HEK293T (cell line): ENCODE measurements at regions not wholly inside any gene's neighbourhood (a gene's known extent, or its start where the extent isn't known, plus 50 kb on each side); places are given as distances from the start of the nearest gene placed in this dataset.

ENCODE experiments used
- CTCF ChIA-PET: fragments of 350-600 bp; formaldehyde crosslinking; extraction: SDS; loops from one replicate; lab custom pipeline; 2021; ENCODE audit warnings: antibody characterized with exemption, inconsistent platforms; lab: Yijun Ruan, JAX
- POLR2A ChIA-PET: fragments of 350-600 bp; formaldehyde crosslinking; extraction: SDS; loops from one replicate; lab custom pipeline; 2020; ENCODE audit warnings: antibody characterized with exemption, inconsistent platforms; lab: Yijun Ruan, JAX
- DNase-seq: peaks from one replicate; pipeline ENCODE4 v3.0.0; 2012; ENCODE audit warnings: mixed read lengths; ENCODE audit errors: extremely low spot score
- ARNT ChIP-seq: fragments of 450-650 bp; IDR thresholded peaks from 2 replicates; pipeline ENCODE4 v1.6.1; 2017; ENCODE audit warnings: mild to moderate bottlenecking
- BHLHE40 ChIP-seq: fragments of 450-650 bp; IDR thresholded peaks from 2 replicates; pipeline ENCODE4 v1.6.1; 2016; ENCODE audit warnings: mild to moderate bottlenecking, moderate library complexity, borderline replicate concordance
- CTBP1 ChIP-seq: fragments of 450-650 bp; IDR thresholded peaks from 2 replicates; pipeline ENCODE4 v1.6.1; 2016; ENCODE audit warnings: borderline replicate concordance
- ELF4 ChIP-seq: fragments of 450-650 bp; IDR thresholded peaks from 2 replicates; pipeline ENCODE4 v1.6.1; 2017; ENCODE audit warnings: antibody characterized with exemption
- FOXA1 ChIP-seq: fragments of 450-650 bp; IDR thresholded peaks from 2 replicates; pipeline ENCODE4 v1.6.1; 2016; ENCODE audit warnings: mild to moderate bottlenecking
- FOXK2 ChIP-seq: fragments of 450-650 bp; IDR thresholded peaks from 2 replicates; pipeline ENCODE4 v1.6.1; 2016; ENCODE audit warnings: mild to moderate bottlenecking
- FOXM1 ChIP-seq: fragments of 450-650 bp; IDR thresholded peaks from 2 replicates; pipeline ENCODE4 v1.6.1; 2017; ENCODE audit warnings: mild to moderate bottlenecking, borderline replicate concordance
- HDGF ChIP-seq: fragments of 450-650 bp; IDR thresholded peaks from 2 replicates; pipeline ENCODE4 v1.6.1; 2017; ENCODE audit warnings: antibody characterized with exemption, borderline replicate concordance
- L3MBTL2 ChIP-seq: fragments of 450-650 bp; conservative IDR thresholded peaks from 2 replicates; pipeline ENCODE4 v1.6.1; 2016; ENCODE audit warnings: mild to moderate bottlenecking
- LEF1 ChIP-seq: fragments of 450-650 bp; IDR thresholded peaks from 2 replicates; pipeline ENCODE4 v1.6.1; 2017; ENCODE audit warnings: mild to moderate bottlenecking, borderline replicate concordance
- NFRKB ChIP-seq: fragments of 450-650 bp; IDR thresholded peaks from 2 replicates; pipeline ENCODE4 v1.6.1; 2016; ENCODE audit warnings: mild to moderate bottlenecking, moderate library complexity
- PKNOX1 ChIP-seq: fragments of 450-650 bp; IDR thresholded peaks from 2 replicates; pipeline ENCODE4 v1.6.1; 2016
- SP1 ChIP-seq: fragments of 450-650 bp; IDR thresholded peaks from 2 replicates; pipeline ENCODE4 v1.6.1; 2017
- SUZ12 ChIP-seq: fragments of 450-650 bp; IDR thresholded peaks from 2 replicates; pipeline ENCODE4 v1.6.1; 2016; ENCODE audit warnings: mild to moderate bottlenecking
- TARDBP ChIP-seq: fragments of 450-650 bp; IDR thresholded peaks from 2 replicates; pipeline ENCODE4 v1.6.1; 2016
- ZNF384 ChIP-seq: fragments of 450-650 bp; IDR thresholded peaks from 2 replicates; pipeline ENCODE4 v1.6.1; 2016

DNA sequence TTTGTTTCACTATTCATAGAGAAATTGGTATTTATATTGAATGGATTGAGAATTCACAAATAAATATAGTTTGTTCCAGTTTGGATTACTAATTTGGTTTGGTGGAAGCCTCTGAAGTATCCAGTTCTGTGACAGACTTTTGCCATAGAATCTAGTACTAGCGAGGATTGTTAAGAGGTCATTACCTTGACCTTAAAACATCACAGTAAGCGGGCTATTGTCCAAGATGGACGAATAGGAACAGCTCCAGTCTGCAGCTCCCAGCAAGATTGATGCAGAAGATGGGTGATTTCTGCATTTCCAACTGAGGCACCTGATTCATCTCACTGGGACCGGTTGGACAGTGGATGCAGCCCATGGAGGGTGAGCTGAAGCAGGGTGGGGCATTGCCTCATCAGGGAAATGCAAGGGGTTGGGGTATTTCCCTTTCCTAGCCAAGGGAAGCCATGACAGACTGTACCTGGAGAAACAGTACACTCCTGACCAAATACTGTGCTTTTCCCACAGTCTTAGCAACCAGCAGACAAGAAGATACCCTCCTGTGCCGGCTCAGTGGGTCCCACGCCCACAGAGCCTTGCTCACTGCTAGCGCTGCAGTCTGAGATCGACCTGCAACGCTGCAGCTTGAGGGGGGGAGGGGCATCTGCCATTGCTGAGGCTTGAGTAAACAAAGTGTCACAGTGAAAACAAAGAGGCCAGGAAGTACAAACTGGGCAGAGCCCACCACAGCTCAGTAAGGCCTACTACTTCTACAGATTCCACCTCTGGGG lies 66.4 kb upstream of the NEDD9 start:
- POLR2A ChIA-PET, result no interaction called here
- CTCF ChIA-PET, result interaction anchor here (0.6 kb wide), 1 partner anchor 127 kb away, joined by 3 read pairs; no protein-coding TSS in a partner anchor
- no peak for DNase-seq
- no peak for TF ChIP-seq FOXM1
- no peak for TF ChIP-seq PKNOX1
- TF ChIP-seq FOXA1, result no peak
- TF ChIP-seq ARNT, result no peak
- TF ChIP-seq HDGF, result no peak
- TF ChIP-seq ELF4, result no peak
- no peak for TF ChIP-seq SUZ12
- no peak for TF ChIP-seq NFRKB
- TF ChIP-seq L3MBTL2, result no peak
- no peak for TF ChIP-seq TARDBP
- no peak for TF ChIP-seq CTBP1
- TF ChIP-seq SP1, result no peak
- no peak for TF ChIP-seq BHLHE40
- no peak for TF ChIP-seq FOXK2

DNA sequence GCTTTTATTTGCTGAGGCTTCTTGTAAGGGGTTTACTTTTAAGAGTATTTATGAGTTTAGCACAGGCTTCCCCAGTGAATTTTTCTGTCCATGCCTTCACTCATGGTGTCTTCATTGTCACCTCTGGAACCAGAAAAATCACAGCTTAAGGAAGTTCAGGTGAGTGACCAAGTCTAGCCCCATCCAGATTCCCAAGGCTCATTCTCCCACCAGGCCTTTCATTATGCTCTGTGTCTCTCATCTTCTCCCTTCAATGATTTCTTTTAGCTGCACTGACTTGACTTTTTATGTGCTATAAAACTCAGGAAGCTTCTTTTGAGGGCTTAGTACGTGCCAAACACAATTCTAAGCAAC lies 64.9 kb upstream of the NEDD9 start:
- TF ChIP-seq ELF4 (no peak), NFRKB (no peak), ZNF384 (no peak), FOXM1 (no peak), ARNT (no peak), HDGF (no peak), FOXA1 (no peak), FOXK2 (no peak), SUZ12 (no peak), TARDBP (no peak), SP1 (no peak), L3MBTL2 (no peak), LEF1 (no peak)
- no peak for DNase-seq
- CTCF ChIA-PET, result interaction anchor here (0.7 kb wide), 1 partner anchor 45 kb away, joined by 3 read pairs; no protein-coding TSS in a partner anchor
- POLR2A ChIA-PET, result interaction anchor here (1.6 kb wide), 1 partner anchor 27 kb away, joined by 3 read pairs; no protein-coding TSS in a partner anchor

GRCh38 chr6:11296449-11297375 lies 64.2 kb upstream of the NEDD9 start:
- no peak for TF ChIP-seq L3MBTL2
- TF ChIP-seq SUZ12, result no peak
- no peak for TF ChIP-seq ZNF384
- TF ChIP-seq BHLHE40, result no peak
- TF ChIP-seq NFRKB, result no peak
- TF ChIP-seq FOXA1, result no peak
- TF ChIP-seq FOXK2, result no peak
- ChIA-PET POLR2A (interaction anchor here (1.6 kb wide), 1 partner anchor 26 kb away, joined by 3 read pairs; no protein-coding TSS in a partner anchor), CTCF (interaction anchor here (0.7 kb wide), 1 partner anchor 45 kb away, joined by 3 read pairs; no protein-coding TSS in a partner anchor)
- no peak for DNase-seq

DNA sequence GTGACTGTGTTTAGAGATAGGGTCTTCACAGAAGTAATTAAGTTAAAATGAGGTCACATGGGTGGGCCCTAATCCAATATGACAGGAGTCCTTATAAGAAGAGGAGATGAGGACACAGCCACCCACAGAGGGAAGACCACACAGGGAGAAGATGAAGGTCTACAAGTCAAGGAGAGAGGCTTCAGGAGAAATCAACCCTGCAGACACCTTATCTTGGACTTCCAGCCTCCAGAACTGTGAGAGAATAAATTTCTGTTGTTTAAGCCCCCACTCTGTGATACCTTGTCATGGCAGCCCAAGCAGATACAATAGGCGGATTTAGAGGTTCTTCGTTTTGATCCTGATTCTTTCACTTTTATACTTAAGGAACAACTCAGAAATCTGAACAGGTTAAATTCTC lies 63.5 kb upstream of the NEDD9 start:
- CTCF ChIA-PET, result no interaction called here
- no peak for DNase-seq
- no peak for TF ChIP-seq TARDBP
- TF ChIP-seq PKNOX1, result no peak
- no peak for TF ChIP-seq NFRKB
- no peak for TF ChIP-seq SP1
- no peak for TF ChIP-seq ELF4
- no peak for TF ChIP-seq FOXK2
- TF ChIP-seq FOXA1, result no peak
- no peak for TF ChIP-seq CTBP1
- TF ChIP-seq HDGF, result no peak
- TF ChIP-seq FOXM1, result no peak
- TF ChIP-seq LEF1, result no peak
- no peak for TF ChIP-seq ZNF384
- no peak for TF ChIP-seq BHLHE40
- TF ChIP-seq SUZ12, result no peak
- no peak for TF ChIP-seq ARNT
- POLR2A ChIA-PET, result no interaction called here

DNA sequence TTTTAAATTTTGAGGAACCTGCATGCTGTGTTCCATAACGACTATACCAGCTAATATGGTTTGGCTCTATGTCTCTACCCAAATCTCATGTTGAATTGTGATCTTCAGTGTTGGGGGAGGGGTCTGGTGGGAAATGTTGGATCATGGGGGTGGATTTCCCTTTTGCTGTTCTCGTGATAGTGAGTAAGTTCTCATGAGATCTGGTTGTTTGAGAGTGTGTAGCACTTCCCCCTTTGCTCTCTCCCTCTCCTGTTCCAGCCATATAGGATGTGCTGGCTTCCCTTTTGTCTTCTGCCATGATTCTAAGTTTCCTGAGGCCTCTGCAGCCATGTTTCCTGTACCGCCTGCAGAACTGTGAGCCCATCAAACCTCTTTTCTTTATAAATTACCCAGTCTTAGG lies 61.8 kb upstream of the NEDD9 start:
- ChIA-PET POLR2A (no interaction called here), CTCF (no interaction called here)
- TF ChIP-seq PKNOX1 (no peak), SP1 (no peak)
- DNase-seq, result no peak
